OCI-LY7 (cell line): ENCODE measurements at regions not wholly inside any gene's neighbourhood (a gene's known extent, or its start where the extent isn't known, plus 50 kb on each side); places are given as distances from the start of the nearest gene placed in this dataset.

Source experiments
- CTCF ChIP-seq: fragments of 200-600 bp; sonication (generic); conservative IDR thresholded peaks from 2 replicates; pipeline ENCODE4 v1.5.1; 2014; ENCODE audit warnings: mild to moderate bottlenecking, antibody characterized with exemption, low read length, moderate library complexity, mixed read lengths
- EZH2phosphoT487 ChIP-seq: fragments of 200-600 bp; sonication (generic); IDR thresholded peaks from 2 replicates; pipeline ENCODE4 v1.6.1; 2018; ENCODE audit warnings: low read depth, borderline replicate concordance, mild to moderate bottlenecking, mixed run types, antibody characterized with exemption, low read length, moderate library complexity, mixed read lengths

GRCh38 chr18:57918601-57919000 is 115.5 kb upstream of the ATP8B1 start:
- TF ChIP-seq EZH2phosphoT487 (no peak), CTCF (no peak)
